Smooth muscle cell (in vitro differentiated cells): ENCODE measurements at regions not wholly inside any gene's neighbourhood (a gene's known extent, or its start where the extent isn't known, plus 50 kb on each side); places are given as distances from the start of the nearest gene placed in this dataset.

Experiments used
- DNase-seq: peaks from one replicate; lab custom pipeline; 2025; ENCODE audit not compliant: unreplicated experiment; lab: John Stamatoyannopoulos, UW
- H2AFZ ChIP-seq: fragments of 200-600 bp; sonication (generic); 2 replicates; pipeline ENCODE4 v1.6.0; 2016; ENCODE audit warnings: antibody characterized with exemption, low read depth, mild to moderate bottlenecking
- H3F3A ChIP-seq: fragments of 200-600 bp; sonication (generic); 2 replicates; pipeline ENCODE4 v1.6.0; 2017; ENCODE audit warnings: antibody characterized with exemption, low read depth
- H3K27ac ChIP-seq: fragments of 200-600 bp; sonication (generic); 2 replicates; pipeline ENCODE4 v1.5.1; 2016; ENCODE audit warnings: low read depth, mild to moderate bottlenecking
- H3K27me3 ChIP-seq: fragments of 200-600 bp; sonication (generic); 2 replicates; pipeline ENCODE4 v1.6.1; 2016; ENCODE audit warnings: low read depth, mild to moderate bottlenecking
- H3K36me3 ChIP-seq: fragments of 200-600 bp; sonication (generic); 2 replicates; pipeline ENCODE4 v1.5.1; 2016; ENCODE audit warnings: low read depth
- H3K4me1 ChIP-seq: fragments of 200-600 bp; sonication (generic); 2 replicates; pipeline ENCODE4 v1.5.1; 2016; ENCODE audit warnings: low read depth
- H3K4me2 ChIP-seq: fragments of 200-600 bp; sonication (generic); 2 replicates; pipeline ENCODE4 v1.6.0; 2016; ENCODE audit warnings: mild to moderate bottlenecking
- H3K4me3 ChIP-seq: fragments of 200-600 bp; sonication (generic); 2 replicates; pipeline ENCODE4 v1.5.1; 2016; ENCODE audit warnings: mild to moderate bottlenecking
- H3K79me2 ChIP-seq: fragments of 200-600 bp; sonication (generic); 2 replicates; pipeline ENCODE4 v1.6.0; 2016; ENCODE audit warnings: low read depth, mild to moderate bottlenecking
- H3K9ac ChIP-seq: fragments of 200-600 bp; sonication (generic); 2 replicates; pipeline ENCODE4 v1.6.0; 2016; ENCODE audit warnings: low read depth
- H3K9me3 ChIP-seq: fragments of 200-600 bp; sonication (generic); replicated peaks from 2 replicates; pipeline ENCODE4 v1.5.1; 2016; ENCODE audit warnings: low read depth
- H4K20me1 ChIP-seq: fragments of 200-600 bp; sonication (generic); 2 replicates; pipeline ENCODE4 v1.6.0; 2016; ENCODE audit warnings: low read depth
- WGBS: methylation state at CpG from one replicate; pipeline ENCODE4 v1.1.7; 2016; ENCODE audit warnings: low lambda C conversion rate; 5-methylcytosine and 5-hydroxymethylcytosine counted together
- TF ChIP-seq, protein P1 (sequence below): fragments of 200-600 bp; sonication (generic); IDR thresholded peaks from 2 replicates; pipeline ENCODE4 v1.5.1; 2017; ENCODE audit warnings: borderline replicate concordance, mild to moderate bottlenecking, antibody characterized with exemption; ENCODE audit not compliant: insufficient read depth, poor library complexity, severe bottlenecking

DNA sequence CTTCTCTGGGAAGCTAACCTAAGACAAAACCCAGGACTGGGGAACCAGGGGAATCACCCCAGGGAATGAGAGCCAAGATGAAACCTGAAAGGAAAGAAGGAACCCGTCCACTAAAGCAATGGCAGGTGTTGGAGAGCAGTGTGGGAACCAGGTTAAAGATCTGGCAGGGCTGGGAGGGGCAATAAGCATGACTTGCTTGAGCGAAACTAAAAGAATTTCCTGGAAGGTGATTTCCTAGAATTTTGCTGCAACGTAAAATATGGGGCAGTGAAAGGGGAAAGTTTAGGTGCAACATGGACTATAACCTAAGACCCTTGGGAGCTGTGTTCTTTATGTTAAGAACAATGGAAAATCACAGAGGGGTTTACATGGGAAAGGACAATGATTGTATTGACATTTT, 126.2 kb upstream of the SSTR4 start:
- WGBS = 89% methylated on average over 3 of the region's 3 CpGs
- H2AFZ ChIP-seq = no peak overlapping the region
- TF ChIP-seq, protein P1, sequence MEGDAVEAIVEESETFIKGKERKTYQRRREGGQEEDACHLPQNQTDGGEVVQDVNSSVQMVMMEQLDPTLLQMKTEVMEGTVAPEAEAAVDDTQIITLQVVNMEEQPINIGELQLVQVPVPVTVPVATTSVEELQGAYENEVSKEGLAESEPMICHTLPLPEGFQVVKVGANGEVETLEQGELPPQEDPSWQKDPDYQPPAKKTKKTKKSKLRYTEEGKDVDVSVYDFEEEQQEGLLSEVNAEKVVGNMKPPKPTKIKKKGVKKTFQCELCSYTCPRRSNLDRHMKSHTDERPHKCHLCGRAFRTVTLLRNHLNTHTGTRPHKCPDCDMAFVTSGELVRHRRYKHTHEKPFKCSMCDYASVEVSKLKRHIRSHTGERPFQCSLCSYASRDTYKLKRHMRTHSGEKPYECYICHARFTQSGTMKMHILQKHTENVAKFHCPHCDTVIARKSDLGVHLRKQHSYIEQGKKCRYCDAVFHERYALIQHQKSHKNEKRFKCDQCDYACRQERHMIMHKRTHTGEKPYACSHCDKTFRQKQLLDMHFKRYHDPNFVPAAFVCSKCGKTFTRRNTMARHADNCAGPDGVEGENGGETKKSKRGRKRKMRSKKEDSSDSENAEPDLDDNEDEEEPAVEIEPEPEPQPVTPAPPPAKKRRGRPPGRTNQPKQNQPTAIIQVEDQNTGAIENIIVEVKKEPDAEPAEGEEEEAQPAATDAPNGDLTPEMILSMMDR = no peak
- H3K27me3 ChIP-seq = peaks cover 5% of the 10 kb centered on the region
- H4K20me1 ChIP-seq = no peaks in the 10 kb centered on the region
- H3K9ac ChIP-seq = no peak overlapping the region
- DNase-seq = no peak
- no peaks in the 10 kb centered on the region for H3K9me3 ChIP-seq
- H3K36me3 ChIP-seq = no peaks in the 10 kb centered on the region
- no peak overlapping the region for H3K27ac ChIP-seq
- H3K79me2 ChIP-seq = no peaks in the 10 kb centered on the region
- no peak overlapping the region for H3K4me2 ChIP-seq
- no peaks in the 10 kb centered on the region for H3K4me1 ChIP-seq
- H3K4me3 ChIP-seq = no peak overlapping the region
- no peaks in the 10 kb centered on the region for H3F3A ChIP-seq

DNA sequence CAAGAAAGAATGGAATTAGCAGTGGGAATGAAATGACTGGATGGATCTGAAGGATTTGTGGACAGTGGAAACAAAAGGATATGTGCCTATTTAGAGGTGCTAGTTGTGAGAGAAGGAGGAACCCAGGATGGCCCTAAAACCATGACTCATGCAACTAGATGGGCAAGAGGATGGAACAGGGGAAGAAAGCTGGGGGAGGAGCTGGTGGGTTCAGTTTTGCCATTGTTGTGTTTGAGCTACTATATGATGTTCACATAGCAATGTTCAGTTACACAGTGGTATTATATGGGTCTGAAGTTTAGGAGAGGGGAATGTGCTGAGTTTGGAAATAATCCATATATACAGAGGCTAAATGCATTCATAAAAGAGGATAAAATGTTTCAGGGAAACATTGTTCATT, 125.7 kb upstream of the SSTR4 start:
- no peak overlapping the region for H2AFZ ChIP-seq
- no peaks in the 10 kb centered on the region for H3F3A ChIP-seq
- H3K4me2 ChIP-seq = no peak overlapping the region
- H3K79me2 ChIP-seq = no peaks in the 10 kb centered on the region
- DNase-seq = no peak
- H4K20me1 ChIP-seq = no peaks in the 10 kb centered on the region
- H3K27me3 ChIP-seq = peaks cover 5% of the 10 kb centered on the region
- no peaks in the 10 kb centered on the region for H3K4me1 ChIP-seq
- no peak overlapping the region for H3K9ac ChIP-seq
- TF ChIP-seq, protein P1 = no peak
- no peak overlapping the region for H3K4me3 ChIP-seq
- H3K36me3 ChIP-seq = no peaks in the 10 kb centered on the region
- H3K9me3 ChIP-seq = no peaks in the 10 kb centered on the region
- H3K27ac ChIP-seq = no peak overlapping the region

DNA sequence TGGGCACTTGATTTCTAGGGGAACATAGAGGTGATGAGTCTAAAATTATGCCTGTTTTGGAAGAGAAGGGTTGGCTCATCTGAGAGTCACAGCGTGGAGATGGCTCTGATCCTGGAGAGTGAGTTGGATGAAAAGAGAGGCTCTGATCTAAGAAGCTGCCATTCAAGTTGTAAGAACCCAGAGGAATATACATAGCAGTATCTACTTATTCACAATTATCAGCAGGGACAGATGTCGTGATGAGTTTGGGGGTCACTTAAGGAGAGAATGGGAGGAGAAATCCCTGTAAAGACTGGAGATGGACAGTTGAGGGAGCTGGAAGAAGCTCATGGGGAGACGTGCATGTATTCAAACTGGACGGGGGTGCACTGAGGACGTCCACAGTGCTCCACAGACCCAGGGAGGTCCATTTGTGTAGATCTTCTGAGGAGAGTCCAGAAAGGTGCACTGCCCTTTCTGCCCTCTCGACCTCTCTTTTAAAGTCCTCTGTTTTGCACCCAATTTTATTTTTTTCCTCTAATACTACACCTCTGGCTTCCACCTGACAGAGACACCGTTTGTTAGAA, 124.7 kb upstream of the SSTR4 start:
- no peak overlapping the region for H2AFZ ChIP-seq
- no peak overlapping the region for H3K9ac ChIP-seq
- TF ChIP-seq, protein P1 = no peak
- no peaks in the 10 kb centered on the region for H4K20me1 ChIP-seq
- no peak for DNase-seq
- H3K9me3 ChIP-seq = no peaks in the 10 kb centered on the region
- 87% methylated on average over 7 of the region's 7 CpGs for WGBS
- H3K27ac ChIP-seq = no peak overlapping the region
- H3F3A ChIP-seq = no peaks in the 10 kb centered on the region
- H3K36me3 ChIP-seq = no peaks in the 10 kb centered on the region
- H3K4me1 ChIP-seq = no peaks in the 10 kb centered on the region
- H3K27me3 ChIP-seq = peaks cover 5% of the 10 kb centered on the region
- no peak overlapping the region for H3K4me3 ChIP-seq
- H3K79me2 ChIP-seq = no peaks in the 10 kb centered on the region
- no peak overlapping the region for H3K4me2 ChIP-seq

DNA sequence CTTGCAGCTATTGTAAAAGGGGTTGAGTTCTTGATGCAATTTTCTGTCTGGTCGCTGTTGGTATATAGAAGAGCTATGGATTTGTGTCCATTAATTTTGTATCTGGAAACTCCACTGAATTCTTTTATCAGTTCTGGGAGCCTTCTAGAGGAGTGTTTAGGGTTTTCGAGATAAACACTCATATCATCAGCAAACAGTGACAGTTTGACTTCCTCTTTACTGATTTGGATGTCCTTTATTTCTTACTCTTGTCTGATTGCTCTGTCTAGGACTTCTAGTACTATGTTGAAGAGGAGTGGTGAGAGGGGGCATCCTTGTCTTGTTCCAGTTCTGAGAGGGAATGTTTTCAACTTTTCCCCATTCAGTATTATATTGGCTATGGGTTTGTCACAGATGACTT, 120.8 kb upstream of the SSTR4 start:
- H3K79me2 ChIP-seq = no peaks in the 10 kb centered on the region
- H2AFZ ChIP-seq = no peak overlapping the region
- no peaks in the 10 kb centered on the region for H3K36me3 ChIP-seq
- H4K20me1 ChIP-seq = no peaks in the 10 kb centered on the region
- peaks cover 5% of the 10 kb centered on the region for H3K27me3 ChIP-seq
- H3K27ac ChIP-seq = no peak overlapping the region
- TF ChIP-seq, protein P1 = no peak
- H3K9ac ChIP-seq = no peak overlapping the region
- whole genome bisulfite sequencing = 78% methylated on average over 2 of the region's 2 CpGs
- no peak for DNase-seq
- no peak overlapping the region for H3K4me2 ChIP-seq
- no peaks in the 10 kb centered on the region for H3F3A ChIP-seq
- H3K4me3 ChIP-seq = no peak overlapping the region
- no peaks in the 10 kb centered on the region for H3K9me3 ChIP-seq
- H3K4me1 ChIP-seq = no peaks in the 10 kb centered on the region
